Kidney (tissue), 13 donors: ENCODE measurements at regions not wholly inside any gene's neighbourhood (a gene's known extent, or its start where the extent isn't known, plus 50 kb on each side); places are given as distances from the start of the nearest gene placed in this dataset.
"Not testable (repeated sequence)": the region's sequence is repeated elsewhere in the genome, so short reads cannot be mapped to it uniquely, and the experiment has no call there.

ENCODE experiments used
- DNase-seq, 5 donors: peaks; one replicate each; pipeline ENCODE4 v3.0.0-alpha.2; 2013 to 2020
- FAIRE-seq: peaks from 2 replicates; lab custom pipeline; 2012; peaks lifted over from hg19 to GRCh38; lab: Jason Lieb, UNC
- H3K27ac ChIP-seq, 2 donors: one replicate each; pipeline ENCODE4 v1.7.0; 2013; ENCODE audit warnings: low read depth in 2 of 2, low read length in 2 of 2, inconsistent platforms in 1 of 2
- H3K27me3 ChIP-seq: one replicate; pipeline ENCODE4 v1.7.1; 2013; ENCODE audit warnings: low read length, inconsistent platforms; ENCODE audit not compliant: control insufficient read depth, insufficient read depth
- H3K36me3 ChIP-seq, 3 donors: one replicate each; pipeline versions ENCODE4 v1.7.0 to v1.7.1; 2013; ENCODE audit warnings: low read length in 3 of 3, control low read depth in 1 of 3, inconsistent platforms in 1 of 3; ENCODE audit not compliant: insufficient read depth in 3 of 3, control insufficient read depth in 2 of 3
- H3K4me1 ChIP-seq, 3 donors: one replicate each; pipeline versions ENCODE4 v1.7.0 to v1.7.1; 2013; ENCODE audit warnings: low read length in 3 of 3, inconsistent platforms in 1 of 3, low read depth in 1 of 3; ENCODE audit not compliant: control insufficient read depth in 2 of 3, insufficient read depth in 2 of 3
- H3K4me3 ChIP-seq, 3 donors: one replicate each; pipeline versions ENCODE4 v1.7.0 to v1.8.1; 2013; ENCODE audit warnings: low read length in 3 of 3, control low read depth in 1 of 3, inconsistent platforms in 1 of 3
- H3K9ac ChIP-seq, 3 donors: one replicate each; pipeline versions ENCODE4 v1.7.0 to v1.7.1; 2013; ENCODE audit warnings: low read length in 3 of 3, control low read depth in 1 of 3, inconsistent platforms in 1 of 3
- H3K9me3 ChIP-seq, 3 donors: one replicate each; pipeline versions ENCODE4 v1.7.0 to v1.7.1; 2013; ENCODE audit warnings: low read length in 3 of 3, control low read depth in 1 of 3, inconsistent platforms in 1 of 3; ENCODE audit not compliant: control insufficient read depth in 2 of 3, insufficient read depth in 1 of 3
- CTCF ChIP-seq: IDR thresholded peaks from 3 replicates; pipeline ENCODE4 v1.5.1; 2012; ENCODE audit warnings: mild to moderate bottlenecking, moderate library complexity, borderline replicate concordance; ENCODE audit not compliant: insufficient read depth; ENCODE audit errors: extremely low read depth
- intact Hi-C: fragments of 100-400 bp; cut with DNase I; formaldehyde crosslinking; loops from one replicate; pipeline ENCODE4 v1.11.1; 2022
- donor health status: control.
- donor health status: control.
- donor health status: control.
- donor health status: control.
- donor health status: control.
- donor health status: DM: yes; HTN: yes; CAD: no.
- donor health status: Normal renal cell carcinoma (clear cell type).

GRCh38 chrX:139332441-139332840, 198.1 kb upstream of the F9 start:
- Histone ChIP-seq H3K4me1 (no peaks in the 10 kb centered on the region), H3K27ac (no peak overlapping the region), H3K4me3 (no peak overlapping the region), H3K9ac (no peak overlapping the region), H3K9me3 (no peaks in the 10 kb centered on the region), H3K27me3 (no peaks in the 10 kb centered on the region), H3K36me3 (no peaks in the 10 kb centered on the region)
- FAIRE-seq (no peak), DNase-seq (no peak)
- TF ChIP-seq CTCF = no peak
- intact Hi-C loops = no loop called here

GRCh38 chrX:139327355-139327754, 203.2 kb upstream of the F9 start:
- Histone ChIP-seq H3K4me3 (no peak overlapping the region), H3K27me3 (no peaks in the 10 kb centered on the region), H3K27ac (no peak overlapping the region), H3K36me3 (no peaks in the 10 kb centered on the region), H3K9me3 (no peaks in the 10 kb centered on the region), H3K9ac (no peak overlapping the region), H3K4me1 (no peaks in the 10 kb centered on the region)
- no peak for TF ChIP-seq CTCF
- no peak for DNase-seq
- intact Hi-C loops = no loop called here
- no peak for FAIRE-seq

- FAIRE-seq (no peak), DNase-seq (no peak)
- intact Hi-C loops = no loop called here
- Histone ChIP-seq H3K36me3 (no peaks in the 10 kb centered on the region), H3K9ac (no peak overlapping the region), H3K4me1 (no peaks in the 10 kb centered on the region), H3K4me3 (no peak overlapping the region), H3K27ac (no peak overlapping the region), H3K9me3 (no peaks in the 10 kb centered on the region), H3K27me3 (no peaks in the 10 kb centered on the region)
- no peak for TF ChIP-seq CTCF
Measured at GRCh38 chrX:139324756-139325155, 205.8 kb upstream of the F9 start.

DNA sequence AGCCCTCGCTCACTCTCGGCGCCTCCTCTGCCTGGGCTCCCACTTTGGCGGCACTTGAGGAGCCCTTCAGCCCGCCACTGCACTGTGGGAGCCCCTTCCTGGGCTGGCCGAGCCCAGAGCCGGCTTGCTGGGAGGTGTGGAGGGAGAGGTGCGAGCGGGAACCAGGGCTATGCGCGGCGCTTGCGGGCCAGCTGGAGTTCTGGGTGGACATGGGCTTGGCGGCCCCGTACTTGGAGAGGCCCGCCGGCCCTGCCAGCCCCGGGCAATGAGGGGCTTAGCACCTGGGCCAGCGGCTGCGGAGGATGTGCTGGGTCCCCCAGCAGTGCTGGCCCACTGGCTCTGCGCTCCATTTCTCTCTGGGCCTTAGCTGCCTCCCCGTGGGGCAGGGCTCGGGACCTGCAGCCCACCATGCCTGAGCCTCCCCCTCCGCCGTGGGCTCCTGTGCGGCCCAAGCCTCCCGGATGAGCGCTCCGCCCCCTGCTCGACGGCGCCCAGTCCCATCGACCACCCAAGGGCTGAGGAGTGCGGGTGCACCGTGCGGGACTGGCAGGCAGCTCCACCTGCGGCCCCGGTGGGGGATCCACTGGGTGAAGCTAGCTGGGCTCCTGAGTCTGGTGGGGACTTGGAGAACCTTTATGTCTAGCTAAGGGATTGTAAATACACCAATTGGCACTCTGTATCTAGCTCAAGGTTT, 209.7 kb upstream of the F9 start:
- H3K4me1 ChIP-seq = not testable (repeated sequence)
- DNase-seq = peak in 1 of 5 donors; percentile 55

GRCh38 chrX:139306675-139307074, 223.9 kb upstream of the F9 start:
- H3K27me3 ChIP-seq, intact Hi-C loops, FAIRE-seq: not testable (repeated sequence)

More for the DNA sequence above, 209.7 kb upstream of the F9 start:
- H3K36me3 ChIP-seq, FAIRE-seq, H3K27ac ChIP-seq, H3K4me3 ChIP-seq, H3K27me3 ChIP-seq, H3K9me3 ChIP-seq, H3K9ac ChIP-seq, intact Hi-C loops: not testable (repeated sequence)

More at GRCh38 chrX:139306675-139307074, 223.9 kb upstream of the F9 start:
- not testable (repeated sequence) for H3K4me1 ChIP-seq, H3K9me3 ChIP-seq, H3K4me3 ChIP-seq, H3K9ac ChIP-seq, DNase-seq, H3K27ac ChIP-seq, H3K36me3 ChIP-seq
